GM18502 (cell line): ENCODE measurements at regions not wholly inside any gene's neighbourhood (a gene's known extent, or its start where the extent isn't known, plus 50 kb on each side); places are given as distances from the start of the nearest gene placed in this dataset.

Source experiments
- ATAC-seq: cut with Tn5 transposase; IDR thresholded peaks from one replicate; pipeline ENCODE4 v1.9.1; 2021; ENCODE audit warnings: mild to moderate bottlenecking; ENCODE audit not compliant: unreplicated experiment, poor library complexity

DNA sequence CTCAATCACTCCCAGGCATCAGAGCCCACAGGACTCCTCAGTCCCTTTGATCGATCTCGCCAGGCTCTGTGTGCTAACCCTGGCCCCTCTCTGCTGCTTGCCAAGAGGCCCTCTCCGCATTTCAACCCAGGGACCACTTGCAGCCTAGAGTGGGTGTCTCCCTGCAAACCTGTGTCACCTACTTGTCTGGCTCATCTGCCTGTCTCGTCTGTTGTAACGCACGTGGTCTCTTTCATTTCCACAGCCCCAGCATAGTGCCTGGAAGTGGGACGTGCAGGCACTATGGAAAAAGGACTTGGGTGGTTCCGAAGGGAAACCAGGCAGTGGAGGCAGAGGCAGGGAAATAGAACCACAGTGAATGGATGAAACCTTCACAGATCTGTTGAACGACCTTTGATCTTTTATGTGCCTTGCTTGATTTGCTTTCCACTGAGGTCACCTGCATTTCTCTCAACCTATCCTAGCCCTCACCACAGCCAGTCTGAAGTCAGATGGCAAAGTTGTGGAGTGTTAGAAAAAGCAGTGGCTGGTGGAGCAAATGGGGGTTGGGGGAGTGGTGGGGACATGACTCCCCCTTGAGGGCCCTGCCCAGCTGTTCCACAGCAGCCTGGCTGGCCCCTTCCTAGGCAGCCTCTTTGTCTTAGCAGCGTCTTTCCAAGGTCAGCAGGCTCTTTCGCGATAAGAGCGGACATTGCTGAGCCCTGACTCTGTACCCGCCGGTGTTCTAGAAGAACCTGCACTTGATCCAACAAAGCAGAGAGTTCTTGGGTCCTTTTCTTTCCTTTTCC is 55.8 kb upstream of the TAGAP start:
- no peak for ATAC-seq

DNA sequence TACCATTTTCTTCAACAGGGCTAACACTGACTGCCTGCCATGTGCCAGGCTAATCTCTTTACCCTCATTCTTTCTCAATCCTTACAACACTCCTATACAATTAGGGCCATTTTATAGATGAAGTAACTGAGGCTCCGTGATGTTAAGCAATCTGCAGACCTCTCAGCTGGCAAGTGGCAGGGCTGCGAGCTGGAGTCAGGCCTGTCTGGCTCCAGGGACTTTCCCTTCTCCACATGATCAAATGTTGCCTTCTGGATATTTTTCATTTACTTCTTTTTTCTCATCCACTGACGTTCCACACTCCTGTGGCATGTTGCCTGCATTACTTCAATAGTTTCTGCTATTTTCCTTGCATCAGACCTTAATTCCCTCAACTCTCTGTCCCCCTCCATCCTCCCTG is 55.2 kb upstream of the TAGAP start:
- ATAC-seq: no peak

GRCh38 chr6:159099276-159099675 is 54.5 kb upstream of the TAGAP start:
- ATAC-seq: no peak

- peak; percentile 42 for ATAC-seq
These were observed 53.9 kb upstream of the TAGAP start for GRCh38 chr6:159098636-159099106.

- ATAC-seq: no peak
These were observed 52.5 kb upstream of the TAGAP start for GRCh38 chr6:159097256-159097655.

GRCh38 chr6:159095616-159096015 is 50.8 kb upstream of the TAGAP start:
- no peak for ATAC-seq

DNA sequence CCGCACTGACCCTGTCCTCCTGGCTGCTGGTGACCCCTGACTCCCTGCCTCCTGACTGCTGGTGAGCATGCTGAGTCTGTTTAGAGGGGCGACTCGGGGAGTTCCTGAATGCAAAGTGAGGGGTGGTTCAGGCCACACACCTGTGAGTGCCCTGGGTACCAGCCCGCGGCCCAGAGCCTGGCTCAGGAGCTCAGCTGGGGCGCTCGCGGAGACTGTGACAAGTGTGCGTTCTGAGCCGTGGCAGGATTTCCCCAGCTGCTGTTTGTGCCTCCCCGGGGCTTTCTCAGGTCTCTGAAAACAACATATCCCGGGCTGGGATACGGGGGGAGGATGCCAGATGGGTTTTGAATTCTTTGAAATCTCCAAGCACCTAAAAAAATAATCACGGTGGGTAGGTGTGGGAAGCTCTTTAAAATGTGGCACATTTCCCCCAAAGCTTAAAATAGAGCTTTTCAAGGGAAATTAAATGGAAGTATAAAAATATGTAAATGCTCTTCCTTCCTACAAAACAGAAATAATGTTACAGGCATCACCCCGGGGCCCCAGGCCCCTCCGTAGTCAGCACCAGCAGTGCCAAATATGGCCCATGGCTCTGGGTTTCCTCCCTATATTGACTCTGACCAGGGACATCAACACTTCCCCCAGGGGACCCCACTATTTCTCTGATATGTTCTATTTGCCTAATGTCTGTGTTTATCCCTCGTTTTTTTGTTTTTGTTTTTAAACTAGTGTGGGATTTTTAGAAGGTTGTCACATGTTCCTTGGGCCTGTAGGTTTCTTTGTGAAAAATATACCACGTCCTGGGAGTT is 49.9 kb upstream of the TAGAP start:
- peak; percentile 67 for ATAC-seq
